Gastroesophageal sphincter (tissue), 3 donors: ENCODE measurements at regions not wholly inside any gene's neighbourhood (a gene's known extent, or its start where the extent isn't known, plus 50 kb on each side); places are given as distances from the start of the nearest gene placed in this dataset.

Source experiments
- EP300 ChIP-seq: sonication (generic); formaldehyde crosslinking; IDR thresholded peaks from one replicate; pipeline ENCODE4 v1.6.1; 2017; ENCODE audit warnings: antibody characterized with exemption, mild to moderate bottlenecking
- POLR2AphosphoS5 ChIP-seq: sonication (generic); formaldehyde crosslinking; IDR thresholded peaks from one replicate; pipeline ENCODE4 v1.6.1; 2017; ENCODE audit warnings: antibody characterized with exemption
- TF ChIP-seq, protein P1 (sequence below), 4 experiments: fragments of 200-600 bp in 2 of 4; fragments of 450-650 bp in 2 of 4; sonication (generic) in 1 of 4; IDR thresholded peaks; one replicate each; pipeline ENCODE4 v1.5.1; 2017 to 2019; ENCODE audit warnings: antibody characterized with exemption in 4 of 4, mild to moderate bottlenecking in 2 of 4, moderate library complexity in 2 of 4

DNA sequence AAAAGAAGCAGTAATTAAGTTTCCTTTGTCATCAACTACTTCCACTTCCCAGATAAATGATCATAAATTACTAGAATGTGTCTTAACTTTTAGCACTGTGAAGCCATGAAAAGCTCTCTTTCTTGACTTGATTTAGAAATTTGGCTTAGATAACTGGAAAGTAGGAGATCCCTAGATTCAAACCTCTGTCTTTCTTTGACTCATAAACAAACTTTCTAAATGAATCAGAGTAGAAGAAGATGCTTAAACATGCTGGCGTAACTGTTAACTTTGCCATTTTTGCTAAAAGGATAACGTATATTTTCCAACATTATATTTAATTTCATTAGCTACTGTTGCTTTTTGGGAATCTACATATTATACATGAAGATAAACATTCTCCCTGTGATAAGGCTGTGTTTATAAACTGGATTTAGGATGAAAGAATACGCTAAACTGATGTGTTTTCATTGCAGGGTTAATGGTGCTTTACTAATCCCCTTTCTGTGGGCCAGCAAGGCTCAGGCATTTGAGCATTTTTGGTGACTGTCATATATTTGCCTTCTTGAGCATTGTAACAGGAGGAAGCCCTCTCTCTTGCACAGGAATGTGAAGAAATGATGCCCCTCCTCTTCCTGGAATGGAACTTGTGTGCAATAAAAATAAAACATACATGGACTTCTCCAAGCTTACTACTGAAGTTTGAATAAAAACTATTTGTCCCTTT lies 301.4 kb downstream of the BMP4 start:
- no peak for TF ChIP-seq POLR2AphosphoS5
- no peak for TF ChIP-seq EP300
- TF ChIP-seq, protein P1, sequence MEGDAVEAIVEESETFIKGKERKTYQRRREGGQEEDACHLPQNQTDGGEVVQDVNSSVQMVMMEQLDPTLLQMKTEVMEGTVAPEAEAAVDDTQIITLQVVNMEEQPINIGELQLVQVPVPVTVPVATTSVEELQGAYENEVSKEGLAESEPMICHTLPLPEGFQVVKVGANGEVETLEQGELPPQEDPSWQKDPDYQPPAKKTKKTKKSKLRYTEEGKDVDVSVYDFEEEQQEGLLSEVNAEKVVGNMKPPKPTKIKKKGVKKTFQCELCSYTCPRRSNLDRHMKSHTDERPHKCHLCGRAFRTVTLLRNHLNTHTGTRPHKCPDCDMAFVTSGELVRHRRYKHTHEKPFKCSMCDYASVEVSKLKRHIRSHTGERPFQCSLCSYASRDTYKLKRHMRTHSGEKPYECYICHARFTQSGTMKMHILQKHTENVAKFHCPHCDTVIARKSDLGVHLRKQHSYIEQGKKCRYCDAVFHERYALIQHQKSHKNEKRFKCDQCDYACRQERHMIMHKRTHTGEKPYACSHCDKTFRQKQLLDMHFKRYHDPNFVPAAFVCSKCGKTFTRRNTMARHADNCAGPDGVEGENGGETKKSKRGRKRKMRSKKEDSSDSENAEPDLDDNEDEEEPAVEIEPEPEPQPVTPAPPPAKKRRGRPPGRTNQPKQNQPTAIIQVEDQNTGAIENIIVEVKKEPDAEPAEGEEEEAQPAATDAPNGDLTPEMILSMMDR (IDR thresholded peaks at IDR 0.05), result no peak
